Endothelial cell of umbilical vein (primary cell): ENCODE measurements at regions not wholly inside any gene's neighbourhood (a gene's known extent, or its start where the extent isn't known, plus 50 kb on each side); places are given as distances from the start of the nearest gene placed in this dataset.

Experiments used
- BruUV-seq: library from RNA; stranded (reverse); fragments of 400-500 nt; replicated peaks from 2 replicates; lab custom pipeline; 2021; lab: Mats Ljungman, UMichigan
- CTCF ChIA-PET: fragments of 300-600, 350-600 bp; sonication (Branson Sonifier 250); formaldehyde crosslinking; loops from one replicate; lab custom pipeline; 2021; ENCODE audit warnings: antibody characterized with exemption, inconsistent platforms; lab: Charles Lee
- POLR2A ChIA-PET: fragments of 300-600, 350-600 bp; sonication (Branson Sonifier 250); formaldehyde crosslinking; loops from one replicate; lab custom pipeline; 2021; ENCODE audit warnings: antibody characterized with exemption, inconsistent platforms; lab: Charles Lee
- DNase-seq: peaks from one replicate; pipeline ENCODE4 v3.0.0-alpha.2; 2011; ENCODE audit warnings: low read depth, low spot score
- FAIRE-seq: peaks from 2 replicates; lab custom pipeline; 2011; peaks lifted over from hg19 to GRCh38; lab: Jason Lieb, UNC
- H2AFZ ChIP-seq: 2 replicates; pipeline ENCODE4 v1.6.0; 2012; ENCODE audit warnings: low read depth, low read length, control low read depth, inconsistent platforms
- H3K27ac ChIP-seq: 2 replicates; pipeline ENCODE4 v1.5.1; 2011; ENCODE audit warnings: low read depth, mild to moderate bottlenecking, control low read depth, low read length, moderate library complexity; ENCODE audit not compliant: insufficient read depth
- H3K27me3 ChIP-seq, 2 experiments: 2 replicates each; pipeline versions ENCODE4 v1.6.0 to v1.6.1; 2011; ENCODE audit warnings: low read length in 2 of 2, mixed read lengths in 1 of 2; ENCODE audit not compliant: control insufficient read depth in 2 of 2, insufficient read depth in 2 of 2
- H3K36me3 ChIP-seq, 2 experiments: 2 replicates in 1 of 2; 3 replicates in 1 of 2; pipeline ENCODE4 v1.5.1; 2011; ENCODE audit warnings: low read length in 2 of 2, mild to moderate bottlenecking in 1 of 2, moderate library complexity in 1 of 2; ENCODE audit not compliant: control insufficient read depth in 2 of 2, insufficient read depth in 2 of 2; ENCODE audit errors: extremely low read depth in 1 of 2
- H3K4me1 ChIP-seq: 3 replicates; pipeline ENCODE4 v1.5.1; 2011; ENCODE audit warnings: mild to moderate bottlenecking, low read length; ENCODE audit not compliant: control insufficient read depth, insufficient read depth; ENCODE audit errors: extremely low read depth
- H3K4me2 ChIP-seq: 2 replicates; pipeline ENCODE4 v1.6.1; 2011; ENCODE audit warnings: low read length, control low read depth, mixed read lengths; ENCODE audit not compliant: insufficient read depth
- H3K4me3 ChIP-seq, 3 experiments: fragments of 200-600 bp in 1 of 3; sonication (generic), shearing (Covaris generic) in 1 of 3; replicated peaks in 1 of 3; 2 replicates each; pipeline ENCODE4 v1.5.1; 2011 to 2016; ENCODE audit warnings: control low read depth in 3 of 3, low read length in 3 of 3, mild to moderate bottlenecking in 2 of 3, inconsistent platforms in 1 of 3, low read depth in 1 of 3, moderate library complexity in 1 of 3; ENCODE audit not compliant: insufficient read depth in 1 of 3
- H3K79me2 ChIP-seq: 2 replicates; pipeline ENCODE4 v1.6.0; 2012; ENCODE audit warnings: low read length, inconsistent platforms; ENCODE audit not compliant: control insufficient read depth, insufficient read depth
- H3K9ac ChIP-seq: replicated peaks from 2 replicates; pipeline ENCODE3; 2011; ENCODE audit warnings: low read length, control low read depth; ENCODE audit not compliant: insufficient read depth; ENCODE audit errors: extremely low read depth
- H3K9me1 ChIP-seq: replicated peaks from 3 replicates; pipeline ENCODE4 v1.6.0; 2011; ENCODE audit warnings: mild to moderate bottlenecking, low read length; ENCODE audit not compliant: control insufficient read depth, insufficient read depth; ENCODE audit errors: extremely low read depth
- H3K9me3 ChIP-seq: replicated peaks from 2 replicates; pipeline ENCODE4 v1.5.1; 2012; ENCODE audit warnings: low read length, inconsistent platforms; ENCODE audit not compliant: control insufficient read depth, insufficient read depth
- H4K20me1 ChIP-seq: replicated peaks from 2 replicates; pipeline ENCODE3; 2011; ENCODE audit warnings: mild to moderate bottlenecking, low read length; ENCODE audit not compliant: control insufficient read depth, insufficient read depth; ENCODE audit errors: extremely low read depth
- CTCF ChIP-seq, 2 donors: IDR thresholded peaks; 1 replicate in 1 of 2; 2 replicates in 1 of 2; pipeline ENCODE4 v1.5.1; 2011; ENCODE audit warnings: low read length in 2 of 2, mild to moderate bottlenecking in 2 of 2, moderate library complexity in 2 of 2, control low read depth in 1 of 2, inconsistent platforms in 1 of 2, low read depth in 1 of 2; ENCODE audit not compliant: insufficient read depth in 1 of 2; ENCODE audit errors: extremely low read depth in 1 of 2
- EZH2 ChIP-seq: IDR thresholded peaks from 2 replicates; pipeline ENCODE4 v1.6.1; 2012; ENCODE audit warnings: borderline replicate concordance, low read depth, mild to moderate bottlenecking, moderate library complexity, low read length, inconsistent platforms; ENCODE audit not compliant: severe bottlenecking
- FOS ChIP-seq: IDR thresholded peaks from 2 replicates; pipeline ENCODE4 v1.6.1; 2011; ENCODE audit warnings: mild to moderate bottlenecking, low read length, moderate library complexity, borderline replicate concordance; ENCODE audit not compliant: insufficient read depth
- GATA2 ChIP-seq: IDR thresholded peaks from 2 replicates; pipeline ENCODE4 v1.7.0; 2011; ENCODE audit warnings: low read depth, mild to moderate bottlenecking, moderate library complexity, mixed read lengths, low read length; ENCODE audit not compliant: insufficient read length, insufficient read depth
- JUN ChIP-seq: IDR thresholded peaks from 2 replicates; pipeline ENCODE4 v1.6.1; 2011; ENCODE audit warnings: borderline replicate concordance, low read depth; ENCODE audit not compliant: insufficient read length, insufficient read depth
- MAX ChIP-seq: IDR thresholded peaks from 2 replicates; pipeline ENCODE4 v1.6.1; 2011; ENCODE audit not compliant: insufficient read depth, insufficient read length
- MYC ChIP-seq: IDR thresholded peaks from one replicate; pipeline ENCODE4 v1.6.1; 2011; ENCODE audit warnings: mild to moderate bottlenecking, low read depth, low read length
- POLR2A ChIP-seq: IDR thresholded peaks from 2 replicates; pipeline ENCODE4 v1.6.1; 2012; ENCODE audit warnings: low read depth, mild to moderate bottlenecking, control low read depth, low read length
- POLR2AphosphoS5 ChIP-seq: IDR thresholded peaks from 2 replicates; pipeline ENCODE4 v1.6.1; 2012; ENCODE audit warnings: low read depth, mild to moderate bottlenecking, control low read depth, low read length, moderate library complexity; ENCODE audit not compliant: insufficient read depth
- dilution Hi-C: fragments of 300-500 bp; cut with MboI; formaldehyde crosslinking; loops from one replicate; pipeline ENCODE4 v1.15.0; 2019; ENCODE audit warnings: low sequenced_read_pairs; ENCODE audit not compliant: extremely low pct_ligation_motif_present
- intact Hi-C: fragments of 100-400 bp; cut with micrococcal nuclease; formaldehyde crosslinking; loops from one replicate; pipeline ENCODE4 v1.10.0; 2022

GRCh38 chr21:34299168-34299539, 64.7 kb upstream of the KCNE2 start:
- Histone ChIP-seq H3K4me3 (no peak overlapping the region), H3K9me3 (no peaks in the 10 kb centered on the region), H3K36me3 (no peaks in the 10 kb centered on the region), H3K4me1 (no peaks in the 10 kb centered on the region), H3K27me3 (peaks cover 9 to 22% of the 10 kb centered on the region in 2 experiments), H3K9ac (no peak overlapping the region), H3K27ac (no peak overlapping the region), H3K9me1 (no peaks in the 10 kb centered on the region), H3K79me2 (no peaks in the 10 kb centered on the region), H4K20me1 (no peaks in the 10 kb centered on the region), H2AFZ (no peak overlapping the region), H3K4me2 (no peak overlapping the region)
- BruUV-seq, result no TSS peak
- TF ChIP-seq FOS (no peak), EZH2 (no peak), MYC (no peak), GATA2 (no peak), MAX (no peak), POLR2A (no peak), JUN (no peak), CTCF (IDR thresholded peaks at IDR 0.05; ENCODE audit: extremely low read depth in 1 of 2, insufficient read depth in 1 of 2, low read depth in 1 of 2, low read length in 2 of 2) (no peak), POLR2AphosphoS5 (no peak)
- ChIA-PET POLR2A (no interaction called here), CTCF (no interaction called here)
- intact Hi-C loops (no loop called here), dilution Hi-C loops (no loop called here)
- FAIRE-seq (no peak), DNase-seq (no peak)
